NCI-H2171 (cell line): ENCODE measurements at regions not wholly inside any gene's neighbourhood (a gene's known extent, or its start where the extent isn't known, plus 50 kb on each side); places are given as distances from the start of the nearest gene placed in this dataset.

Experiments used
- DNase-seq: peaks from one replicate; lab custom pipeline; 2025; lab: John Stamatoyannopoulos, UW

GRCh38 chr7:35501681-35502080 lies 193.3 kb downstream of the HERPUD2 start:
- no peak for DNase-seq

- DNase-seq: no peak
Observed at GRCh38 chr7:35499226-35499625, 195.7 kb downstream of the HERPUD2 start.

DNA sequence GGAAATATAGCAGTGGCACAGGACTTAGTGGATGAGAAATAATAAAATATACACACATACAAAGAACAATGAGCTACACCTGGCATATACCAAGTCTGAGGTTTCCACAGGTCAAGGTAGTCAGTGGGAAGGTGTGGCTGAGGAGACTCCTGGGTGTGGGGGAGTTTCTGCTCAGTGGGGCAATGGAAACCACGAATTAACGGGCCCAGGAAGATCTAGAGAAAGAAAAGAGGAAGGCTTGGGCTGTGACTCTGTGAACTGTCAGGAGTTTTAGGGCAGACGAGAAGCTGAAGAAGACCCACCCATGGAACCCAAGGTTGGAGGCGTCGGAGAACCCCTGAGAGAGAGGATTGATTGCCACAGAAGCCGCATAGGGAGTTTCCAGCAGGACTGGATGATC lies 196.5 kb downstream of the HERPUD2 start:
- no peak for DNase-seq

DNA sequence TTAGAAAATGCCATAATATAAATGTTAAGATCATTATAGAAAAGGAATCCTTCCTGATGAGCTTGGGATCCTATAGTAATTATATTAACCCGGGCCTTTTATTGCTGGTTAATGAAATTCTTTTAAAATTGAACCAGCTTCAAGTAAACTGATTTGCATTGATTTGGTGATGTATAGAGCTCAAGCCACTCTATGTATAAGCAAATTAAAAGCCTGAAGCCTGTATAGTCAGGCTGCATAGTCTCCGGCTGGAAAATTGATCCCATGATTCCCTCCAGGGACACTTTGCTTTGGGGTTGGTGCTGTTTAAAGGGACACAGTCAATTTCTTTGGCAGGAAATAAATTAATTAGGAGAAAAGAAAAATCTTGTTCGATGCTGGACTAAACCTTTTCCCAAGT lies 199.1 kb downstream of the HERPUD2 start:
- DNase-seq: no peak

GRCh38 chr7:35495377-35495776 lies 199.6 kb downstream of the HERPUD2 start:
- no peak for DNase-seq

- DNase-seq: no peak
Observed at GRCh38 chr7:35494407-35494806, 200.5 kb downstream of the HERPUD2 start.

DNA sequence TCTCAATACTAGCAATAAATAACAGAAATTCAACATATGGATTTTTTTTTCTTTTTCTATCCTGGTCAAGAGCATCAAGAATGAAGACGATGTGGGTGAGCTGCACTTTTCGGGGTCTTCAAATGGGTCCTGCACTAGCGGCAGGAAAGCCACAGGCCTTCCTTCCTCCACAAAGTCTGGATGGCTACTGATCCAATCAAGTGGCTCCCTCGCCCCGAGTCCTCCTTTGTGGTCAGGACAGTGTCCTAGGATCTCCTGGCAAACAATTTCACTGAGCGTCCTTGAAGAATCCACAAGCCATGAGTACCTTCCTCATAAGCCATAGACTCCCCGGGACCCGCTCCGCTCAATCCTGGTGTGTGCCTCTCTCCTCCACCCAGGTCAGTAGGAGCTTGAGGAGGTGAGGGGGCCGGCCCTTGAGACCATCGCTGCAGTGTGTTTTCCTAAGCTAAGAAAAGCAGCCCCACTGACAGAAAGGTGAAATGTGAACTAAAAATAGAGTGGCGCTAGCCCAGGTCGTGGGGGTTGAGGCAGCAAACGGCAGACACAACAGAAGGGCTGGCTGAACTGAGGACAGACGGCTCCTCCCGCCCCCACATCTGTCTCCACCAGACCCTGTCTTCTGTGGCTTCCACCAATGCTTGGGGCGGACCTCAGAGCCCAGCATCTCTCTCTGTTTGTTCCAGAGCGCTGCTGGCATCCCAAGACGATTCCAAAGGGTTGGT lies 202.3 kb downstream of the HERPUD2 start:
- no peak for DNase-seq

GRCh38 chr7:35491233-35491632 lies 203.7 kb downstream of the HERPUD2 start:
- no peak for DNase-seq

DNA sequence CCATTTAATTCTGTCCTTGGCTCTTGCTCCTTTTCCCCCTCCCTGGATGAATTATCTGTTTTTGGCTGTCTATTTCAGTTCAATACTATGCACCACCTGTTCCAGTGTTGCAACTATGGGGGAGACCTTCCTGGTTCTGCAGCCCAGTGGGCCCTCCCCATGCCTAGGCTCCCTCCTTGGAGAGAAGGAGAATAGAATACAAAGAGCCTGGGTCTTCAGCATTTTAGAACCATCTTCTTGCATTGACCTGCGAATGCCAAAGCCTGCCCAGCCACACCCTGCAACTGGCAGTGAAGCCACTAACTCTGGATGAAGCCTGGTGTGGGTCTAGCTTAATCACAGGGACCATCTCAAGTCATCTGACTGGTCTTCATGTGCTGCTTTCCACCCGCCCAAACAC lies 207.1 kb downstream of the HERPUD2 start:
- no peak for DNase-seq

GRCh38 chr7:35487402-35487801 lies 207.5 kb downstream of the HERPUD2 start:
- DNase-seq: no peak

- no peak for DNase-seq
Observed at GRCh38 chr7:35485436-35485835, 209.5 kb downstream of the HERPUD2 start.

GRCh38 chr7:35483568-35483967 lies 211.4 kb downstream of the HERPUD2 start:
- no peak for DNase-seq

GRCh38 chr7:35482231-35482630 lies 212.7 kb downstream of the HERPUD2 start:
- DNase-seq: no peak

DNA sequence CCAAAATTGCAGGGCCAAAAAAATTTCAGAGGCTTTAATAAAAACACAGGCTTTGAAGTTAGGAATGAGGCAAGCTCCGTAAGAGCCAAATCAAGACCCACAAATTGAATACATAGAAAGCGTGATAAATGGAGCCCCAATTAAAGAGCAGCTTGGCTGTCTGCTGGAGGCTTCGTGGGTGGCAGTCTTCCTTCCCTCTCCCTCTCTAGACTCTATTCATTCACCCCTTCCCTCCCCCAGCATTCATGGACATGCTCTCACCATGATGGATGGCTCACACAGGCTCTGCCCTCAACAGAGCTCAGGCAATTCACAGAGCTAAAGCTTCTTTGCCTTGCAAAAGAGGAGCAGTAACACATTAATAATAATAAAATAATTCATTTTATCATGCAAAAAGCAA lies 214.1 kb downstream of the HERPUD2 start:
- no peak for DNase-seq

- no peak for DNase-seq
Observed at GRCh38 chr7:35477609-35478008, 217.3 kb downstream of the HERPUD2 start.

DNA sequence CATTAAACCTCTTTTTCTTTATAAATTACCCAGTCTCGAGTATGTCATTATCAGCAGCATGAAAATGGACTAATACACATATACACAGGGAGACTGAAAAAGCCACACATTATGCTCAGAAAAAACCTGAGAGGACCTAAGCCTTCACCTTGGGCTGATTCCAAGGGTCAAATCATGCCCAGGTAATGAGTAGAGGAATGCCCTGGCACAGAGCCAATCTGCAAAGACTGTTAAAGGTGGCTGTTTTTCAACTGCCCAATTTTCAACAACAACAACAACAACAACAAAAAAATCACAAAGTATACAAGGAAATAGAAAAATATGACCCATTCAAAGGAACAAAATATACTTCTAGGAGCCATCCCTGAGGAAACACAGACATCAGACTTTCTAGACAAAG lies 220.2 kb upstream of the TBX20 start:
- DNase-seq: no peak

DNA sequence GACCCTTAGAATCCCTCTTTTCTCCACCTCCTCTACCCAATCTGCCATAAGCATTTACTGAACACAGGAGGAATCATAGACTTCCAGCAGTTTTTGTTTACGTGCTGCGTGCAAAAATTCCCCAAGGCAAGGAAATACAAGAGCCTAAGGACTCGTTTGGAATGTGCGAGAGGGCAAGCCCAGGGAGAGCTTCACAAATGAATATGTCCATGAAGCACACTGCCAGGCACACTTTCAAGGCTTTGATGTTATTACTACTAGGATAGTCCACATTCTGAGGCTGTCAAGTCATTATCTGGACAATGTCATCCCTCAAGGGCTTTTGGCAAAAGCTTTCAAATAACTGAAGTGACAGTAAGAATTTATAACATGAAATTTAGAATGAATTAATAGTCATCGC lies 214.7 kb upstream of the TBX20 start:
- no peak for DNase-seq

GRCh38 chr7:35467456-35467978 lies 213.6 kb upstream of the TBX20 start:
- no peak for DNase-seq

GRCh38 chr7:35465791-35466336 lies 212.0 kb upstream of the TBX20 start:
- DNase-seq: peak; percentile 80

- DNase-seq: no peak
Observed at GRCh38 chr7:35463751-35464150, 209.9 kb upstream of the TBX20 start.

DNA sequence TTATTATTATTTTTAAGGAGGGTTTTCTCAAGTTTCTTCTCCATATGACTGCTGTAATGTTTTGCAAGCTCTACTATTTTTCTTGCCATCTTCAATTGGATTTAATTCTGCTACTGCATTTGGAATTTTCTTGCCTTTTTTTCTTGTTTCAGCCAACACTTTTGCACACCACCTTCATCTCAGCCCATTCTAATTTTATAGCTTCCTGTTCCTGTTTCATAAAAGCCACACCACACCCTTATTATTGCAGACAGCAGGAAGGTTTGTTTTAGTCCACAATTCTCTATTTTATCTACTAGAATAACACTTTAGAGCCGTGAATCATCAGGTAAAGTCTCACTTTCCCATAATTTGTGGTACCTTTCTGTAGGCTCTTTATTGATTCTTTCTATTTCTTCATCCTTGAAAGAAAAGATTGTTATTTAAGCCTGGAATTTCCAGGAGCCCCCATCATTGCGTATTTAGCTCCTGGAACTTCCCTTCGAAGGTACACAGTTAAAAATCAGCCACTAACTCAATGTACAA lies 209.3 kb upstream of the TBX20 start:
- DNase-seq: no peak

- no peak for DNase-seq
Observed at GRCh38 chr7:35454575-35455385, 200.9 kb upstream of the TBX20 start.
